SU-DHL-6 (cell line): ENCODE measurements at regions not wholly inside any gene's neighbourhood (a gene's known extent, or its start where the extent isn't known, plus 50 kb on each side); places are given as distances from the start of the nearest gene placed in this dataset.

Experiments used
- H2AFZ ChIP-seq: fragments of 200-600 bp; sonication (generic); 2 replicates; pipeline ENCODE4 v1.6.1; 2014; ENCODE audit warnings: low read depth, mild to moderate bottlenecking, moderate library complexity, mixed read lengths, antibody characterized with exemption, low read length; ENCODE audit not compliant: severe bottlenecking
- H3F3A ChIP-seq: fragments of 200-600 bp; shearing (Covaris generic); 2 replicates; pipeline ENCODE4 v1.6.0; 2016; ENCODE audit warnings: antibody characterized with exemption, mild to moderate bottlenecking; ENCODE audit not compliant: insufficient read depth
- H3K27ac ChIP-seq: fragments of 200-600 bp; sonication (generic); 2 replicates; pipeline ENCODE4 v1.5.1; 2016; ENCODE audit warnings: low read depth, mild to moderate bottlenecking, low read length, moderate library complexity, mixed read lengths
- H3K27me3 ChIP-seq: fragments of 200-600 bp; sonication (generic), shearing (Covaris generic); 2 replicates; pipeline ENCODE4 v1.6.0; 2014; ENCODE audit warnings: mild to moderate bottlenecking, low read length
- H3K36me3 ChIP-seq: fragments of 200-600 bp; sonication (generic); 2 replicates; pipeline ENCODE4 v1.6.1; 2014; ENCODE audit warnings: mild to moderate bottlenecking, low read length, mixed read lengths
- H3K4me2 ChIP-seq: fragments of 300-600, 200-600 bp; shearing (Covaris generic), sonication (generic); 2 replicates; pipeline ENCODE4 v1.6.0; 2014; ENCODE audit warnings: low read length, low read depth, mild to moderate bottlenecking; ENCODE audit not compliant: poor library complexity, severe bottlenecking
- H3K4me3 ChIP-seq: fragments of 200-600 bp; sonication (generic); 2 replicates; pipeline ENCODE4 v1.5.1; 2014; ENCODE audit warnings: antibody characterized with exemption, low read length, mild to moderate bottlenecking, mixed read lengths; ENCODE audit not compliant: insufficient read depth, poor library complexity, severe bottlenecking
- H3K79me2 ChIP-seq: fragments of 200-600 bp; sonication (generic); 2 replicates; pipeline ENCODE4 v1.6.1; 2014; ENCODE audit warnings: mild to moderate bottlenecking, low read length, moderate library complexity; ENCODE audit not compliant: insufficient read depth
- H3K9ac ChIP-seq: fragments of 200-600 bp; sonication (generic); 2 replicates; pipeline ENCODE4 v1.7.0; 2014; ENCODE audit warnings: mild to moderate bottlenecking, low read length
- H3K9me2 ChIP-seq: fragments of 200-600 bp; sonication (generic); replicated peaks from 2 replicates; pipeline ENCODE4 v1.6.1; 2014; ENCODE audit warnings: low read length; ENCODE audit not compliant: insufficient read depth
- H3K9me3 ChIP-seq: fragments of 200-600 bp; sonication (generic); 2 replicates; pipeline ENCODE4 v1.6.1; 2014; ENCODE audit warnings: low read length, mixed read lengths; ENCODE audit not compliant: insufficient read depth
- H4K20me1 ChIP-seq: fragments of 200-600 bp; sonication (generic); 2 replicates; pipeline ENCODE4 v1.6.1; 2014; ENCODE audit warnings: low read depth, mild to moderate bottlenecking, antibody characterized with exemption, low read length, moderate library complexity, mixed read lengths
- CTCF ChIP-seq: fragments of 200-600 bp; sonication (generic); IDR thresholded peaks from one replicate; pipeline ENCODE4 v1.5.1; 2017; ENCODE audit warnings: antibody characterized with exemption, mild to moderate bottlenecking, low read length, moderate library complexity; ENCODE audit not compliant: insufficient read depth, poor library complexity, severe bottlenecking
- EZH2phosphoT487 ChIP-seq: fragments of 200-600 bp; sonication (generic), shearing (Covaris generic); conservative IDR thresholded peaks from 2 replicates; pipeline ENCODE4 v1.6.1; 2018; ENCODE audit warnings: mild to moderate bottlenecking, antibody characterized with exemption, low read length, moderate library complexity, mixed read lengths

GRCh38 chr3:117728226-117728625, 1018.6 kb downstream of the TUSC7 start:
- Histone ChIP-seq H3K9me2 (no peaks in the 10 kb centered on the region), H3K4me3 (no peak overlapping the region), H3K9ac (no peak overlapping the region), H3K27me3 (no peaks in the 10 kb centered on the region), H3K9me3 (no peaks in the 10 kb centered on the region), H3K36me3 (no peaks in the 10 kb centered on the region), H3K79me2 (no peaks in the 10 kb centered on the region), H2AFZ (no peak overlapping the region), H3K4me2 (no peak overlapping the region), H3F3A (no peaks in the 10 kb centered on the region), H4K20me1 (no peaks in the 10 kb centered on the region), H3K27ac (no peak overlapping the region)
- TF ChIP-seq EZH2phosphoT487 (no peak), CTCF (no peak)

- no peak overlapping the region for H2AFZ ChIP-seq
- TF ChIP-seq CTCF: no peak
- no peak for TF ChIP-seq EZH2phosphoT487
Measured at GRCh38 chr3:117734496-117734895, 1024.9 kb downstream of the TUSC7 start.

GRCh38 chr3:117735481-117736101, 1026.0 kb downstream of the TUSC7 start:
- TF ChIP-seq CTCF (no peak), EZH2phosphoT487 (no peak)
- H2AFZ ChIP-seq: no peak overlapping the region
- no peaks in the 10 kb centered on the region for H3K79me2 ChIP-seq
- no peak overlapping the region for H3K9ac ChIP-seq
- no peaks in the 10 kb centered on the region for H3K27me3 ChIP-seq
- no peak overlapping the region for H3K27ac ChIP-seq
- H3K9me2 ChIP-seq: no peaks in the 10 kb centered on the region
- no peak overlapping the region for H3K4me3 ChIP-seq
- no peaks in the 10 kb centered on the region for H3F3A ChIP-seq
- no peak overlapping the region for H3K4me2 ChIP-seq
- H3K36me3 ChIP-seq: no peaks in the 10 kb centered on the region
- H4K20me1 ChIP-seq: no peaks in the 10 kb centered on the region
- no peaks in the 10 kb centered on the region for H3K9me3 ChIP-seq

More at GRCh38 chr3:117734496-117734895, 1024.9 kb downstream of the TUSC7 start:
- no peak overlapping the region for H3K27ac ChIP-seq
- no peak overlapping the region for H3K4me2 ChIP-seq
- H3K4me3 ChIP-seq: no peak overlapping the region
- no peaks in the 10 kb centered on the region for H3K27me3 ChIP-seq
- H3F3A ChIP-seq: no peaks in the 10 kb centered on the region
- no peaks in the 10 kb centered on the region for H4K20me1 ChIP-seq
- H3K36me3 ChIP-seq: no peaks in the 10 kb centered on the region
- no peaks in the 10 kb centered on the region for H3K79me2 ChIP-seq
- H3K9me3 ChIP-seq: no peaks in the 10 kb centered on the region
- H3K9me2 ChIP-seq: no peaks in the 10 kb centered on the region
- no peak overlapping the region for H3K9ac ChIP-seq
